Loucy (cell line): ENCODE measurements at regions not wholly inside any gene's neighbourhood (a gene's known extent, or its start where the extent isn't known, plus 50 kb on each side); places are given as distances from the start of the nearest gene placed in this dataset.

Source experiments
- H2AFZ ChIP-seq: fragments of 200-600 bp; sonication (generic); 2 replicates; pipeline ENCODE4 v1.6.0; 2016; ENCODE audit warnings: antibody characterized with exemption, mild to moderate bottlenecking, low read length, moderate library complexity
- H3F3A ChIP-seq: fragments of 200-600 bp; 2 replicates; pipeline ENCODE4 v1.6.0; 2016; ENCODE audit warnings: antibody characterized with exemption, low read depth, mild to moderate bottlenecking
- H3K27me3 ChIP-seq: fragments of 200-600 bp; sonication (generic); 2 replicates; pipeline ENCODE4 v1.6.1; 2014; ENCODE audit warnings: low read length, mild to moderate bottlenecking; ENCODE audit not compliant: insufficient read depth, poor library complexity, severe bottlenecking
- H3K36me3 ChIP-seq: fragments of 200-600 bp; sonication (generic); 2 replicates; pipeline ENCODE4 v1.6.1; 2016; ENCODE audit warnings: low read length; ENCODE audit not compliant: insufficient read depth
- H3K4me1 ChIP-seq: fragments of 200-600 bp; sonication (generic); 2 replicates; pipeline ENCODE4 v1.5.1; 2014; ENCODE audit warnings: low read length, mild to moderate bottlenecking; ENCODE audit not compliant: insufficient read depth, poor library complexity, severe bottlenecking
- H3K4me2 ChIP-seq: fragments of 200-600 bp; sonication (generic); 2 replicates; pipeline ENCODE4 v1.6.0; 2014; ENCODE audit warnings: antibody characterized with exemption, low read length, low read depth, mild to moderate bottlenecking; ENCODE audit not compliant: poor library complexity, severe bottlenecking
- H3K4me3 ChIP-seq: fragments of 200-600 bp; sonication (generic); 2 replicates; pipeline ENCODE4 v1.5.1; 2014; ENCODE audit warnings: low read length, mild to moderate bottlenecking, mixed read lengths; ENCODE audit not compliant: poor library complexity, severe bottlenecking
- H3K79me2 ChIP-seq: fragments of 200-600 bp; sonication (generic); 2 replicates; pipeline ENCODE4 v1.6.1; 2014; ENCODE audit warnings: low read length; ENCODE audit not compliant: insufficient read depth
- H3K9ac ChIP-seq: fragments of 200-600 bp; sonication (generic); 2 replicates; pipeline ENCODE4 v1.6.0; 2014; ENCODE audit warnings: mild to moderate bottlenecking, low read depth, low read length, moderate library complexity; ENCODE audit not compliant: poor library complexity, severe bottlenecking
- H3K9me2 ChIP-seq: fragments of 200-600 bp; sonication (generic); replicated peaks from 2 replicates; pipeline ENCODE4 v1.6.1; 2016; ENCODE audit warnings: low read depth, low read length, mixed read lengths
- H3K9me3 ChIP-seq: fragments of 200-600 bp; sonication (generic); 2 replicates; pipeline ENCODE4 v1.6.1; 2014; ENCODE audit warnings: mild to moderate bottlenecking, antibody characterized with exemption, low read length, low read depth; ENCODE audit not compliant: insufficient read depth
- H4K20me1 ChIP-seq: fragments of 200-600 bp; sonication (generic); 2 replicates; pipeline ENCODE4 v1.6.0; 2014; ENCODE audit warnings: antibody characterized with exemption, low read length, mild to moderate bottlenecking; ENCODE audit not compliant: insufficient read depth, poor library complexity, severe bottlenecking
- EZH2phosphoT487 ChIP-seq: fragments of 200-600 bp; IDR thresholded peaks from 2 replicates; pipeline ENCODE4 v1.6.1; 2018; ENCODE audit warnings: antibody characterized with exemption, mild to moderate bottlenecking, moderate library complexity, borderline replicate concordance
- TF ChIP-seq, protein P1 (sequence below): fragments of 200-600 bp; sonication (generic); conservative IDR thresholded peaks from 2 replicates; pipeline ENCODE4 v1.5.1; 2014; ENCODE audit warnings: mild to moderate bottlenecking, antibody characterized with exemption, low read length

DNA sequence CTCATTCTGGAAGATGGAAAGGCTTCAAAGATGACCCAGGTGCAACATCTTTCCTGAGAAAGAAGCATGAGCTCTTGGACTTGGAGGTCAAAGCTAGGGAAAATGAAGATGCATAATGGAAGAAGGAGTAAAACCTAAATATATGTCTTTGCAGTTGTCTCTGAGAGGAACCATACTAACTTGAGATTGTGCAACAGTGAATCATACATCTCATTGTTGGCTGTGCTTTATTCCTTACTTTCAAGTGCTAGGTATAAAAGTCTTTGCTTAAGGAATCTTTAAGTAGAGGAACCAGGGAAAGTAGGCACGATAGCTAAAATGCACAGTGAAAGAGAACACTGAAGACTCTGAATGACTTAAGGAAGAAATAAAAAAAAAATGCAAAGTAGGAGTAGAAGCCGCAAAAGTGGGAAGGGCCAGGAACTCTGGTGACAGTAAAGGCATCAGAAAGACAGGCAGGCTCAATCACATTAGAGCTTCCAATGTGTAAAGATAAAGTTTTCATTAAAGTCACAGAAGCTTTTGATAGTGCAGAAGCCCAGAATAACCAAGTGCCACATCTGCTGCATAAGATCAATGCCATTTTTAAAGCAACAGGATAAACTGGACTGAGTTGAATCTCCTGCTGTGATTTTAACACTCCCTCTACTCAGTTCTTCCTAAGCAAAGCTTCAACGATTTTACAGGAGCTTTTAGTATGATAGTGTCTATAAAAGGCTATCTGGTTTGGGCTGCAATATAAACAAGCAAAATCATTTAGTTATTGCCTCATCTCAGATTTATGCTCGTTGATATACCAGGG lies 432.3 kb upstream of the EDIL3 start:
- H3F3A ChIP-seq, result no peaks in the 10 kb centered on the region

GRCh38 chr5:84816160-84816559 lies 431.5 kb upstream of the EDIL3 start:
- TF ChIP-seq EZH2phosphoT487, result no peak
- TF ChIP-seq, protein P1, sequence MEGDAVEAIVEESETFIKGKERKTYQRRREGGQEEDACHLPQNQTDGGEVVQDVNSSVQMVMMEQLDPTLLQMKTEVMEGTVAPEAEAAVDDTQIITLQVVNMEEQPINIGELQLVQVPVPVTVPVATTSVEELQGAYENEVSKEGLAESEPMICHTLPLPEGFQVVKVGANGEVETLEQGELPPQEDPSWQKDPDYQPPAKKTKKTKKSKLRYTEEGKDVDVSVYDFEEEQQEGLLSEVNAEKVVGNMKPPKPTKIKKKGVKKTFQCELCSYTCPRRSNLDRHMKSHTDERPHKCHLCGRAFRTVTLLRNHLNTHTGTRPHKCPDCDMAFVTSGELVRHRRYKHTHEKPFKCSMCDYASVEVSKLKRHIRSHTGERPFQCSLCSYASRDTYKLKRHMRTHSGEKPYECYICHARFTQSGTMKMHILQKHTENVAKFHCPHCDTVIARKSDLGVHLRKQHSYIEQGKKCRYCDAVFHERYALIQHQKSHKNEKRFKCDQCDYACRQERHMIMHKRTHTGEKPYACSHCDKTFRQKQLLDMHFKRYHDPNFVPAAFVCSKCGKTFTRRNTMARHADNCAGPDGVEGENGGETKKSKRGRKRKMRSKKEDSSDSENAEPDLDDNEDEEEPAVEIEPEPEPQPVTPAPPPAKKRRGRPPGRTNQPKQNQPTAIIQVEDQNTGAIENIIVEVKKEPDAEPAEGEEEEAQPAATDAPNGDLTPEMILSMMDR, result no peak
- Histone ChIP-seq H3K9me3 (no peaks in the 10 kb centered on the region), H2AFZ (no peak overlapping the region)

More for the DNA sequence above, 432.3 kb upstream of the EDIL3 start:
- Histone ChIP-seq H3K4me2 (no peak overlapping the region), H3K4me3 (no peak overlapping the region), H3K9me3 (no peaks in the 10 kb centered on the region), H2AFZ (no peak overlapping the region), H4K20me1 (no peaks in the 10 kb centered on the region), H3K4me1 (no peaks in the 10 kb centered on the region), H3K9me2 (no peaks in the 10 kb centered on the region), H3K79me2 (no peaks in the 10 kb centered on the region), H3K36me3 (no peaks in the 10 kb centered on the region), H3K27me3 (no peaks in the 10 kb centered on the region), H3K9ac (no peak overlapping the region)
- TF ChIP-seq, protein P1, result no peak
- TF ChIP-seq EZH2phosphoT487, result no peak

GRCh38 chr5:84805473-84805872 lies 420.8 kb upstream of the EDIL3 start:
- H3K27me3 ChIP-seq, result no peaks in the 10 kb centered on the region
- no peak overlapping the region for H3K9ac ChIP-seq
- H3F3A ChIP-seq, result no peaks in the 10 kb centered on the region
- H3K4me3 ChIP-seq, result no peak overlapping the region
- no peak overlapping the region for H3K4me2 ChIP-seq
- no peaks in the 10 kb centered on the region for H3K9me3 ChIP-seq
- H3K9me2 ChIP-seq, result no peaks in the 10 kb centered on the region
- no peaks in the 10 kb centered on the region for H4K20me1 ChIP-seq
- no peak overlapping the region for H2AFZ ChIP-seq
- H3K79me2 ChIP-seq, result no peaks in the 10 kb centered on the region
- TF ChIP-seq, protein P1, result no peak
- TF ChIP-seq EZH2phosphoT487, result no peak
- H3K4me1 ChIP-seq, result no peaks in the 10 kb centered on the region
- H3K36me3 ChIP-seq, result no peaks in the 10 kb centered on the region

More at GRCh38 chr5:84816160-84816559, 431.5 kb upstream of the EDIL3 start:
- H3K4me2 ChIP-seq, result no peak overlapping the region
- no peaks in the 10 kb centered on the region for H3F3A ChIP-seq
- H3K9ac ChIP-seq, result no peak overlapping the region
- no peaks in the 10 kb centered on the region for H3K36me3 ChIP-seq
- H3K4me1 ChIP-seq, result no peaks in the 10 kb centered on the region
- no peaks in the 10 kb centered on the region for H3K9me2 ChIP-seq
- H3K27me3 ChIP-seq, result no peaks in the 10 kb centered on the region
- no peaks in the 10 kb centered on the region for H4K20me1 ChIP-seq
- no peaks in the 10 kb centered on the region for H3K79me2 ChIP-seq
- no peak overlapping the region for H3K4me3 ChIP-seq
